ENCODE measurements at regions not wholly inside any gene's neighbourhood (a gene's known extent, or its start where the extent isn't known, plus 50 kb on each side); places are given as distances from the start of the nearest gene placed in this dataset.
"Not testable (repeated sequence)": the region's sequence is repeated elsewhere in the genome, so short reads cannot be mapped to it uniquely, and the experiment has no call there.

DNA sequence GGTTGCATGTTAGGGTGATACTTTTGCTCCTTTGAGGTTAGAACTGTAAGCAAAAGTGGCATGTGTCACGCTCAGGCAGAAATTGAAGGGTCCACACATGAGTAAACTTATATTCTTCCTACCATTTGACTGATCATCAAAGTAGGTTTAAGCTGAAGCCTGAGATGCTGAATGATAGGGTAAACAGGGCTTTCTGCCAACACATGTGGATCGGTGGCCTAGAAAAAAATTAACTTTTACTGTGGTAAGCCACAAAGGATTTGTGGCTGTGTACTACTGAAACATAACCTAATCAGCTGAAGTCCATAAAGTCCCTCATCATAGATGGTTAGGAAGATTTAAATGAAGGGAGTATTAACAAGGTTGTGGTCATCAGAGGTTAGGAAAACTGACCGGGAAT, 1070.1 kb downstream of the STPG2 start:
- Histone ChIP-seq H3K9ac (ENCODE audit: control insufficient read depth, extremely low read depth, insufficient read depth, low read length) (no peak overlapping the region), H3K9me1 (ENCODE audit: control insufficient read depth, extremely low read depth, insufficient read depth, low read length) (no peaks in the 10 kb centered on the region), H3K4me1 (ENCODE audit: control insufficient read depth, extremely low read depth, insufficient read depth, low read length) (no peaks in the 10 kb centered on the region), H4K20me1 (ENCODE audit: control insufficient read depth, extremely low read depth, insufficient read depth, low read length) (no peaks in the 10 kb centered on the region), H3K9me3 (ENCODE audit: control insufficient read depth, low read depth, low read length) (no peaks in the 10 kb centered on the region), H3K4me3 (ENCODE audit: control insufficient read depth in 2 of 3, extremely low read depth in 1 of 3, insufficient read depth in 2 of 3, low read depth in 1 of 3, low read length in 3 of 3) (no peak overlapping the region), H3K36me3 (ENCODE audit: control insufficient read depth in 2 of 2, extremely low read depth in 1 of 2, insufficient read depth in 2 of 2, low read length in 2 of 2) (no peaks in the 10 kb centered on the region), H3K27ac (ENCODE audit: control insufficient read depth, insufficient read depth, low read length) (no peak overlapping the region), H2AFZ (ENCODE audit: control insufficient read depth, low read length) (no peak overlapping the region), H3K79me2 (ENCODE audit: control insufficient read depth, insufficient read depth, low read length) (no peaks in the 10 kb centered on the region), H3K27me3 (ENCODE audit: control insufficient read depth, extremely low read depth, insufficient read depth, low read length) (no peaks in the 10 kb centered on the region), H3K4me2 (ENCODE audit: control insufficient read depth, extremely low read depth, insufficient read depth, low read depth, low read length) (no peak overlapping the region)
- dilution Hi-C loops (cut with MboI; ENCODE audit: extremely low pct_ligation_motif_present, low sequenced_read_pairs): no loop called here
- no peak for FAIRE-seq
- no peak for TF ChIP-seq EZH2 (IDR thresholded peaks at IDR 0.05; ENCODE audit: low read length)
- DNase-seq (ENCODE audit: low read depth, low spot score): no peak

DNA sequence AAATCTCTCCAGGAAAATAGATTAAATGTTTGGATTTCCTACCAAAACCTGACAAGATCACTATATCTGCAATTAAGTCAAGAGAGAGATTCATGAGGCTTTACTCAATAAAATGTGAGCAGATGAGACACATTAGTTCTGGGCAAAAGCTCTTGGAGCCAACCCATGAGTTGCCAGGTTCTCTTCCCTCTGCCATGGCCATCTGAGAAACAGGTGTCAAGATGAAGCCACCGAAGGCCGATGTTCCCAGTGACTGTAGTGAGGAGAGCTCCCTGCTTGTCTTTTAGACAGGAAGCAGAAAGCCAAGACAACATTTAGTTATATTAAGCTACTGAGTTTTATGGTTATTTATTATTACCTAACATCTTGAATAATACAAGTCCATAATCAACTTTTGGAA, 1068.7 kb downstream of the STPG2 start:
- no peak overlapping the region for H2AFZ ChIP-seq (ENCODE audit: control insufficient read depth, low read length)
- H3K4me3 ChIP-seq (ENCODE audit: control insufficient read depth in 2 of 3, extremely low read depth in 1 of 3, insufficient read depth in 2 of 3, low read depth in 1 of 3, low read length in 3 of 3): no peak overlapping the region
- dilution Hi-C loops (cut with MboI; ENCODE audit: extremely low pct_ligation_motif_present, low sequenced_read_pairs): no loop called here
- no peak overlapping the region for H3K9ac ChIP-seq (ENCODE audit: control insufficient read depth, extremely low read depth, insufficient read depth, low read length)
- H3K4me1 ChIP-seq (ENCODE audit: control insufficient read depth, extremely low read depth, insufficient read depth, low read length): no peaks in the 10 kb centered on the region
- no peak for FAIRE-seq
- H3K36me3 ChIP-seq (ENCODE audit: control insufficient read depth in 2 of 2, extremely low read depth in 1 of 2, insufficient read depth in 2 of 2, low read length in 2 of 2): no peaks in the 10 kb centered on the region
- H3K79me2 ChIP-seq (ENCODE audit: control insufficient read depth, insufficient read depth, low read length): no peaks in the 10 kb centered on the region
- H3K9me3 ChIP-seq (ENCODE audit: control insufficient read depth, low read depth, low read length): no peaks in the 10 kb centered on the region
- H3K9me1 ChIP-seq (ENCODE audit: control insufficient read depth, extremely low read depth, insufficient read depth, low read length): no peaks in the 10 kb centered on the region
- H3K27me3 ChIP-seq (ENCODE audit: control insufficient read depth, extremely low read depth, insufficient read depth, low read length): no peaks in the 10 kb centered on the region
- no peak overlapping the region for H3K4me2 ChIP-seq (ENCODE audit: control insufficient read depth, extremely low read depth, insufficient read depth, low read depth, low read length)
- no peak for TF ChIP-seq EZH2 (IDR thresholded peaks at IDR 0.05; ENCODE audit: low read length)
- TF ChIP-seq, protein P1, sequence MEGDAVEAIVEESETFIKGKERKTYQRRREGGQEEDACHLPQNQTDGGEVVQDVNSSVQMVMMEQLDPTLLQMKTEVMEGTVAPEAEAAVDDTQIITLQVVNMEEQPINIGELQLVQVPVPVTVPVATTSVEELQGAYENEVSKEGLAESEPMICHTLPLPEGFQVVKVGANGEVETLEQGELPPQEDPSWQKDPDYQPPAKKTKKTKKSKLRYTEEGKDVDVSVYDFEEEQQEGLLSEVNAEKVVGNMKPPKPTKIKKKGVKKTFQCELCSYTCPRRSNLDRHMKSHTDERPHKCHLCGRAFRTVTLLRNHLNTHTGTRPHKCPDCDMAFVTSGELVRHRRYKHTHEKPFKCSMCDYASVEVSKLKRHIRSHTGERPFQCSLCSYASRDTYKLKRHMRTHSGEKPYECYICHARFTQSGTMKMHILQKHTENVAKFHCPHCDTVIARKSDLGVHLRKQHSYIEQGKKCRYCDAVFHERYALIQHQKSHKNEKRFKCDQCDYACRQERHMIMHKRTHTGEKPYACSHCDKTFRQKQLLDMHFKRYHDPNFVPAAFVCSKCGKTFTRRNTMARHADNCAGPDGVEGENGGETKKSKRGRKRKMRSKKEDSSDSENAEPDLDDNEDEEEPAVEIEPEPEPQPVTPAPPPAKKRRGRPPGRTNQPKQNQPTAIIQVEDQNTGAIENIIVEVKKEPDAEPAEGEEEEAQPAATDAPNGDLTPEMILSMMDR (optimal IDR thresholded peaks at IDR 0.05 in 1 of 3, IDR thresholded peaks at IDR 0.05 in 1 of 3, conservative IDR thresholded peaks at IDR 0.05 in 1 of 3; ENCODE audit: extremely low read depth in 1 of 3, insufficient read depth in 2 of 3, low read length in 3 of 3): no peak
- H4K20me1 ChIP-seq (ENCODE audit: control insufficient read depth, extremely low read depth, insufficient read depth, low read length): no peaks in the 10 kb centered on the region
- H3K27ac ChIP-seq (ENCODE audit: control insufficient read depth, insufficient read depth, low read length): no peak overlapping the region
- DNase-seq (ENCODE audit: low read depth, low spot score): no peak

DNA sequence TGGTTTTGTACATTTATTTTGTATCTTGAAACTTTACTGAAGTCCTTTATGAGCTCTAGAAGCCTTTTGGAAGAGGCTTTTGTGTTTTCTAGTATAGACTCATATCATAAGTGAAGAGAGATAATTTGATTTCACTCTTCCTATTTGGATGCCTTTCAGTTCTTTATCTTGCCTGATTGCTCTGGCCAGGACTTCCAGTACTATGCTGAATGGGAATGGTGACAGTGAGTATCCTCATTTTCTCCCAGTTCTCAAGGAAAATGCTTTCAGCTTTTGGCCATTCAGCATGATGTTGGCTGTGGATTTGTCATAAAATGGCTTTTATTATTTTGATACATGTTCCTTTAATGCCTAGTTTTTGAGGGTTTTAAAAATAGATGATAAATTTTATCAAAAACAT, 1061.3 kb downstream of the STPG2 start:
- TF ChIP-seq EZH2 (IDR thresholded peaks at IDR 0.05; ENCODE audit: low read length): no peak
- TF ChIP-seq, protein P1 (optimal IDR thresholded peaks at IDR 0.05 in 1 of 3, IDR thresholded peaks at IDR 0.05 in 1 of 3, conservative IDR thresholded peaks at IDR 0.05 in 1 of 3; ENCODE audit: extremely low read depth in 1 of 3, insufficient read depth in 2 of 3, low read length in 3 of 3): no peak
- no peak overlapping the region for H2AFZ ChIP-seq (ENCODE audit: control insufficient read depth, low read length)
- H3K79me2 ChIP-seq (ENCODE audit: control insufficient read depth, insufficient read depth, low read length): no peaks in the 10 kb centered on the region
- H3K9me3 ChIP-seq (ENCODE audit: control insufficient read depth, low read depth, low read length): no peaks in the 10 kb centered on the region
- FAIRE-seq: no peak
- no peak overlapping the region for H3K27ac ChIP-seq (ENCODE audit: control insufficient read depth, insufficient read depth, low read length)
- H3K9me1 ChIP-seq (ENCODE audit: control insufficient read depth, extremely low read depth, insufficient read depth, low read length): no peaks in the 10 kb centered on the region
- no peak overlapping the region for H3K9ac ChIP-seq (ENCODE audit: control insufficient read depth, extremely low read depth, insufficient read depth, low read length)
- H4K20me1 ChIP-seq (ENCODE audit: control insufficient read depth, extremely low read depth, insufficient read depth, low read length): no peaks in the 10 kb centered on the region
- H3K4me2 ChIP-seq (ENCODE audit: control insufficient read depth, extremely low read depth, insufficient read depth, low read depth, low read length): no peak overlapping the region
- dilution Hi-C loops (cut with MboI; ENCODE audit: extremely low pct_ligation_motif_present, low sequenced_read_pairs): no loop called here
- no peaks in the 10 kb centered on the region for H3K36me3 ChIP-seq (ENCODE audit: control insufficient read depth in 2 of 2, extremely low read depth in 1 of 2, insufficient read depth in 2 of 2, low read length in 2 of 2)
- no peak for DNase-seq (ENCODE audit: low read depth, low spot score)
- no peaks in the 10 kb centered on the region for H3K4me1 ChIP-seq (ENCODE audit: control insufficient read depth, extremely low read depth, insufficient read depth, low read length)
- H3K4me3 ChIP-seq (ENCODE audit: control insufficient read depth in 2 of 3, extremely low read depth in 1 of 3, insufficient read depth in 2 of 3, low read depth in 1 of 3, low read length in 3 of 3): no peak overlapping the region
- H3K27me3 ChIP-seq (ENCODE audit: control insufficient read depth, extremely low read depth, insufficient read depth, low read length): no peaks in the 10 kb centered on the region

DNA sequence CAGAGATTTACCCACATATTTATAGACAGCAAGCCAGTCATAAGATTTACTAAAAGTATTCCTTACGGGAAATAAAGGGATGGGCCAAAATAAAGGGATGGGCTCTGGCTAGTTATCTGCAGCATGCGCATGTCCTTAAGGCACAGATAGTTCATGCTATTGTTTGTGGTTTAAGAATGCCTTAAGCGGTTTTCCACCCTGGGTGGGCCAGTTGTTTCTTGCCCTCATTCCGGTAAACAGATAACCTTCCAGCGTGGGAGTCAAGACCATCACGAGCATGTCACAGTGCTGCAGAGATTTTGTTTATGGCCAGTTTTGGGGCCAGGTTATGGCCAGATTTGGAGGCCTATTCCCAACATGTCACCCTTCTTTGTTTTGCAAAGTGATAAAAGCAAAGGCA, 1046.2 kb downstream of the STPG2 start:
- H3K9ac ChIP-seq (ENCODE audit: control insufficient read depth, extremely low read depth, insufficient read depth, low read length); H3K27ac ChIP-seq (ENCODE audit: control insufficient read depth, insufficient read depth, low read length); H3K4me1 ChIP-seq (ENCODE audit: control insufficient read depth, extremely low read depth, insufficient read depth, low read length); dilution Hi-C loops (cut with MboI; ENCODE audit: extremely low pct_ligation_motif_present, low sequenced_read_pairs); H3K4me3 ChIP-seq (ENCODE audit: control insufficient read depth in 2 of 3, extremely low read depth in 1 of 3, insufficient read depth in 2 of 3, low read depth in 1 of 3, low read length in 3 of 3); DNase-seq (ENCODE audit: low read depth, low spot score); FAIRE-seq; H4K20me1 ChIP-seq (ENCODE audit: control insufficient read depth, extremely low read depth, insufficient read depth, low read length); H3K9me3 ChIP-seq (ENCODE audit: control insufficient read depth, low read depth, low read length); H3K79me2 ChIP-seq (ENCODE audit: control insufficient read depth, insufficient read depth, low read length); H2AFZ ChIP-seq (ENCODE audit: control insufficient read depth, low read length); H3K4me2 ChIP-seq (ENCODE audit: control insufficient read depth, extremely low read depth, insufficient read depth, low read depth, low read length); H3K36me3 ChIP-seq (ENCODE audit: control insufficient read depth in 2 of 2, extremely low read depth in 1 of 2, insufficient read depth in 2 of 2, low read length in 2 of 2); H3K27me3 ChIP-seq (ENCODE audit: control insufficient read depth, extremely low read depth, insufficient read depth, low read length); H3K9me1 ChIP-seq (ENCODE audit: control insufficient read depth, extremely low read depth, insufficient read depth, low read length): not testable (repeated sequence)

All from keratinocyte (primary cell).